ENCODE measurements at regions not wholly inside any gene's neighbourhood (a gene's known extent, or its start where the extent isn't known, plus 50 kb on each side); places are given as distances from the start of the nearest gene placed in this dataset.

GRCh38 chr4:41384992-41385391 lies 128.3 kb downstream of the UCHL1 start:
- no peaks in the 10 kb centered on the region for H3K36me3 Mint-ChIP-seq (ENCODE audit: low read depth)
- no peaks in the 10 kb centered on the region for H3K27me3 Mint-ChIP-seq
- H3K4me1 Mint-ChIP-seq: no peaks in the 10 kb centered on the region
- H3K9me3 Mint-ChIP-seq: no peaks in the 10 kb centered on the region
- POLR2A ChIA-PET: no interaction called here
- no peak overlapping the region for H3K27ac Mint-ChIP-seq
- H3K4me3 Mint-ChIP-seq: no peak overlapping the region
- CTCF ChIA-PET: no interaction called here
- DNase-seq: no peak

DNA sequence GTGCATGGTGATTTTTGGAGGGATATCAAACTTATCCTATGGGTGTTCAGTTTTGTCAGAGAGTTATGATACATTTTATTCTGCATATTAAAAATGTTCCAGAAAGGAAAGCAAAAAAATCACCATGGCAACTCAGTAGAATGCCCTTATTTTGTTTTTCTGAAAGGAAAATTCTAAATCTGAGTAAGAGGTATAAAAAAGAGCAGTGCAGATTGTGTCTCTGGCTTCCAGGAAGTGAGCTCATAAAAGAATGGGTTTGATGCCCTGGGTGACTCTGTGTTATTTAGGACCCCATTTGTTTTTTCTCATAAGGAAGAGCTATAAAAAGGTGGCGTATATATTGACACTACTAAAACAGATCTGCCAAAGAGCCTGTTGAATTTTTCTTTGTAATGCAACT lies 128.8 kb downstream of the UCHL1 start:
- ChIA-PET POLR2A (no interaction called here), CTCF (no interaction called here)
- Mint-ChIP-seq H3K9me3 (no peaks in the 10 kb centered on the region), H3K27ac (no peak overlapping the region), H3K27me3 (no peaks in the 10 kb centered on the region), H3K36me3 (ENCODE audit: low read depth) (no peaks in the 10 kb centered on the region), H3K4me3 (no peak overlapping the region), H3K4me1 (no peaks in the 10 kb centered on the region)
- no peak for DNase-seq

GRCh38 chr4:41388080-41388479 lies 131.4 kb downstream of the UCHL1 start:
- no peak overlapping the region for H3K27ac Mint-ChIP-seq
- H3K27me3 Mint-ChIP-seq: no peaks in the 10 kb centered on the region
- CTCF ChIA-PET: no interaction called here
- no peak for DNase-seq
- H3K9me3 Mint-ChIP-seq: no peaks in the 10 kb centered on the region
- POLR2A ChIA-PET: no interaction called here
- H3K4me1 Mint-ChIP-seq: no peaks in the 10 kb centered on the region
- no peaks in the 10 kb centered on the region for H3K36me3 Mint-ChIP-seq (ENCODE audit: low read depth)
- H3K4me3 Mint-ChIP-seq: no peak overlapping the region

DNA sequence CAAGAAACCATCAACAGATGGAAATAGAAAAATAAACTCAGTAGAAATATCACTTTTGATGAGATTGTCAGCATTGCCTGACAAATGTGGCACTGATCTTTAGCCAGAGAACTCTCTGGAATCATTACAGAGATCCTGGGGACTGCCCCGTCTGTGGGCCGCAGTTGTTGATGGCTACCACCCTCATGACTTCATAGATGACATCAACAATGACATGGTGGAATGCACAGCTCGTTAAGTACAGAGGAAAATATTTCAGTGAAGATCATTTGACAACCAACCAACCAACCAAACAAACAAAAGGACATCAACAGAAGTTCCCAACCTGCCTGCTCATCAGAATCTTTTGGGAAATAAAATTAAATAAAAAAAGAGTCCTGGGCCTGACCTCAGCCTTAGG lies 132.6 kb downstream of the UCHL1 start:
- H3K27ac Mint-ChIP-seq: no peak overlapping the region
- H3K36me3 Mint-ChIP-seq (ENCODE audit: low read depth): no peaks in the 10 kb centered on the region
- no peaks in the 10 kb centered on the region for H3K27me3 Mint-ChIP-seq
- no peak overlapping the region for H3K4me3 Mint-ChIP-seq
- POLR2A ChIA-PET: no interaction called here
- no peaks in the 10 kb centered on the region for H3K4me1 Mint-ChIP-seq
- DNase-seq: no peak
- CTCF ChIA-PET: no interaction called here
- H3K9me3 Mint-ChIP-seq: no peaks in the 10 kb centered on the region

GRCh38 chr4:41390661-41391060 lies 133.9 kb downstream of the UCHL1 start:
- ChIA-PET CTCF (no interaction called here), POLR2A (no interaction called here)
- no peak for DNase-seq
- H3K36me3 Mint-ChIP-seq (ENCODE audit: low read depth): no peaks in the 10 kb centered on the region
- H3K4me1 Mint-ChIP-seq: no peaks in the 10 kb centered on the region
- H3K27me3 Mint-ChIP-seq: no peaks in the 10 kb centered on the region
- no peak overlapping the region for H3K27ac Mint-ChIP-seq
- H3K4me3 Mint-ChIP-seq: no peak overlapping the region
- H3K9me3 Mint-ChIP-seq: no peaks in the 10 kb centered on the region

- ChIA-PET CTCF (no interaction called here), POLR2A (no interaction called here)
- no peak for DNase-seq
- no peak overlapping the region for H3K4me3 Mint-ChIP-seq
- no peaks in the 10 kb centered on the region for H3K4me1 Mint-ChIP-seq
- no peaks in the 10 kb centered on the region for H3K27me3 Mint-ChIP-seq
- H3K9me3 Mint-ChIP-seq: no peaks in the 10 kb centered on the region
- H3K36me3 Mint-ChIP-seq (ENCODE audit: low read depth): no peaks in the 10 kb centered on the region
- H3K27ac Mint-ChIP-seq: no peak overlapping the region
Observed at GRCh38 chr4:41391271-41391670, 134.5 kb downstream of the UCHL1 start.

- H3K4me3 Mint-ChIP-seq: no peak overlapping the region
- ChIA-PET CTCF (interaction anchor here (0.6 kb wide), 1 partner anchor 215 kb away, joined by 3 read pairs; no protein-coding TSS in a partner anchor), POLR2A (no interaction called here)
- no peak for DNase-seq
- no peaks in the 10 kb centered on the region for H3K4me1 Mint-ChIP-seq
- no peak overlapping the region for H3K27ac Mint-ChIP-seq
- H3K9me3 Mint-ChIP-seq: no peaks in the 10 kb centered on the region
- no peaks in the 10 kb centered on the region for H3K36me3 Mint-ChIP-seq (ENCODE audit: low read depth)
- no peaks in the 10 kb centered on the region for H3K27me3 Mint-ChIP-seq
Observed at GRCh38 chr4:41394481-41394894, 137.8 kb downstream of the UCHL1 start.

DNA sequence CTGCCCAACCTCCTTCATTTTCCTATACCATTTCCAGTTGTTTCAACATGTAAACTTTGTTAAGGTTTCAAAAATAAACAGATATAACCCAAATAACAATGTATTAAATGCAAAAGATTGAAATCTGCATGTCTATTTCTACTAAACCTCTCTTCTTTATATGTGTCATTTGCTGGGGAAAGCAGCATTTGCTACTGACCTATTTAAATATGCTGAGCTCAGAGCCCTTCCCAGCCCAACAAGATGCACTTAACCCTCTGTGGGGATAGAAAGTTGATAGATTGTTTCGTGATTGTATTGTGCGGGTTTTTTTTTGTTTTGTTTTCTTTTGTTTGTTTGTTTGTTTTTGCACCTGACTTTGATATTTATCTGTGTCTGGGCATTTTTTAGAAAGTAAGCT lies 139.5 kb downstream of the UCHL1 start:
- H3K36me3 Mint-ChIP-seq (ENCODE audit: low read depth): no peaks in the 10 kb centered on the region
- H3K4me3 Mint-ChIP-seq: no peak overlapping the region
- no peak for DNase-seq
- no peaks in the 10 kb centered on the region for H3K9me3 Mint-ChIP-seq
- POLR2A ChIA-PET: interaction anchor here (0.7 kb wide), 1 partner anchor 12 kb away, joined by 3 read pairs; no protein-coding TSS in a partner anchor
- CTCF ChIA-PET: no interaction called here
- H3K27ac Mint-ChIP-seq: no peak overlapping the region
- H3K27me3 Mint-ChIP-seq: no peaks in the 10 kb centered on the region
- H3K4me1 Mint-ChIP-seq: no peaks in the 10 kb centered on the region

- POLR2A ChIA-PET: no interaction called here
- Mint-ChIP-seq H3K27ac (no peak overlapping the region), H3K4me3 (no peak overlapping the region), H3K4me1 (no peaks in the 10 kb centered on the region), H3K9me3 (no peaks in the 10 kb centered on the region), H3K27me3 (no peaks in the 10 kb centered on the region), H3K36me3 (ENCODE audit: low read depth) (no peaks in the 10 kb centered on the region)
- CTCF ChIA-PET: no interaction called here
- no peak for DNase-seq
Observed at GRCh38 chr4:41396869-41397268, 140.1 kb downstream of the UCHL1 start.

DNA sequence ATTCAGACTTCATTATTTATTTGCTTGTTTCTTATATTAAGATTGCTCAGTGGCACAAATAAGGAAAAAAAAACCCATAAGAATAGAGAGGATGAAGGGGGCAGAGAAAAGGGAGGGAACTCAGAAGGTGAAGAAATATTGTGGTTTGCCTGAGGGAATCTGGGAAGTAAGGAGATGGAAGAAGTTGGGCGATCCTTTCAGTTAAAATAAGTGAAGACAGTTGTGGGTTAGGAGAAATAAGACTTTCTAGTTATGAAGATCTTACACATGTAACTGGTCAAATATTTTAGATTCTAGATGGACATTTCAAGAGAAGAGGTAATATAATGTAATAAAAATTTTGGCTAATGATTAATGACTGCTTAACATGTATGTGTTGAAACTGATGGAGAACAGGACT lies 138.7 kb upstream of the LIMCH1 start:
- Mint-ChIP-seq H3K9me3 (no peaks in the 10 kb centered on the region), H3K4me1 (no peaks in the 10 kb centered on the region), H3K4me3 (no peak overlapping the region), H3K36me3 (ENCODE audit: low read depth) (no peaks in the 10 kb centered on the region), H3K27ac (no peak overlapping the region), H3K27me3 (no peaks in the 10 kb centered on the region)
- ChIA-PET POLR2A (no interaction called here), CTCF (no interaction called here)
- no peak for DNase-seq

GRCh38 chr4:41400296-41400695 lies 137.7 kb upstream of the LIMCH1 start:
- H3K4me1 Mint-ChIP-seq: no peaks in the 10 kb centered on the region
- H3K27ac Mint-ChIP-seq: no peak overlapping the region
- H3K36me3 Mint-ChIP-seq (ENCODE audit: low read depth): no peaks in the 10 kb centered on the region
- ChIA-PET CTCF (no interaction called here), POLR2A (no interaction called here)
- H3K9me3 Mint-ChIP-seq: no peaks in the 10 kb centered on the region
- DNase-seq: no peak
- no peaks in the 10 kb centered on the region for H3K27me3 Mint-ChIP-seq
- no peak overlapping the region for H3K4me3 Mint-ChIP-seq

DNA sequence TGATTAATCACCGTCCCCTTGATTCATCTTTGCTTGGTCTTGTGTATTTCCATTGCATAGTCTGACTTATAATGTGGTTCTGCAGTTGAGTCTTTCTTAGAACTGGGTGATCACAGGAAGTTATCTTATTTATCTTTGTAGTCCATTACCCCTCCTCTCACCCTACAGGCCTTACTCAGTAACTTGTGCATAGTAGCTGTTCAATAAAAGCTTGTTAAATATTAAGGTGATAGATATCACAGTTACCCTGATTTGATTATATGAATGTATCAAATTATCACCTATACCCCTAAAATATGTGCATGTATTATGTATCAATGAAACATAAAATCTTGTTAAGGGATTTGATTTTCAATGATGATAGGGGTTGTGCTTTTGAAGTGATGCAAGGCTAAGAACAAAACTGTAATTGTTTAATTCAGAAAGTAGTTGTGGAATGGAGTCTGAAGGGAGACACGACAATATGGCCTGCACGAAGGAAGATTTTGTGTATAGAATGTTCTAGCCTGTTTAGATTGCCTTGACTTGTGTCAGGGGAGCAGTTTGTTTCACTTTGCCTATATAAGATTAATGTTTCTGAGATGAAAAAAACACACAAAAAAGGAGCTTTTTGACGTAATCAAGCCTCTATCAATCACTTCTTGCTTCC lies 132.4 kb upstream of the LIMCH1 start:
- Mint-ChIP-seq H3K27ac (no peak overlapping the region), H3K4me3 (no peak overlapping the region), H3K27me3 (peaks cover under 1% of the 10 kb centered on the region), H3K4me1 (no peaks in the 10 kb centered on the region), H3K9me3 (no peaks in the 10 kb centered on the region), H3K36me3 (ENCODE audit: low read depth) (no peaks in the 10 kb centered on the region)
- POLR2A ChIA-PET: no interaction called here
- CTCF ChIA-PET: no interaction called here
- DNase-seq: no peak

DNA sequence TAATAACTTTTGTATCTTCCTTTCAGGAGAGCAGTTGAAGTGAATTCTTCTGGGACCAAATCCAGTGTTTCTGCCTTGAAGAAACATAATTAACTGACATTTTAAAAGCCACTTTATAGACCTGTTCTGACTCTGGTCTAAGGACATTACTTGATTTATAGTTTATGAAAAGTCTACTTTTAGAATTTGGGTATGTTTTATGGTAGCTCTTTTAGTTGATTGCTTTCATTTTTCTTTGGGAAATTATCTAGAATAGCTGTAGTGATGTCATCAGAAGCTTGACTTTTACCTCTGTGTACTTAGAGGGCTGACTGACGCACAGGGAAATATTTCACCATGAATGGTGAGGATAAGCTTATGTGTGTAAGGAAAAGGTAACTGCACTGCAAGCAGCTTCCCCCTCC lies 131.8 kb upstream of the LIMCH1 start:
- no peak for DNase-seq
- no peaks in the 10 kb centered on the region for H3K4me1 Mint-ChIP-seq
- POLR2A ChIA-PET: no interaction called here

DNA sequence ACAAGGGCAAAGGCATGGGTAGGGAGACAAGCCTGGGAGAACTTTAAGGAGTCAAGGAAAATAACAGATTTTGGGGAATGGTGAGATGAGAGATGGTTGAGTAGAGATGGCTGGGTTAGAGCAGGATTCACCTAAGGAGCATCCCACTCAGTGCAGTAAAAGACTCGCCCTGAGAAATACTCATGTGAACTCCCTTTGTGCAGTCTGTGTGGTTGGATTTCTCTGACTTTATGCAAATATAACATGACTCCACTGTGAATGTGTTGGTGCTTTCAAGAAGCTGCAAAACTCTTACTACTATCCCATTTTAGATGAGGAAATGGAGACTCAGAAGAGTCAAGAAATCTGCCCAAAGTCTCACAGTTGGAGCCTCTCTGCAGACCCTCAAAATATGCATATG lies 129.8 kb upstream of the LIMCH1 start:
- Mint-ChIP-seq H3K36me3 (ENCODE audit: low read depth) (no peaks in the 10 kb centered on the region), H3K27ac (no peak overlapping the region), H3K4me1 (no peaks in the 10 kb centered on the region), H3K4me3 (no peak overlapping the region), H3K27me3 (peaks cover 2% of the 10 kb centered on the region), H3K9me3 (no peaks in the 10 kb centered on the region)
- CTCF ChIA-PET: no interaction called here
- no peak for DNase-seq
- POLR2A ChIA-PET: no interaction called here

More for the DNA sequence above, 131.8 kb upstream of the LIMCH1 start:
- Mint-ChIP-seq H3K9me3 (no peaks in the 10 kb centered on the region), H3K27ac (no peak overlapping the region), H3K36me3 (ENCODE audit: low read depth) (no peaks in the 10 kb centered on the region), H3K27me3 (peaks cover 2% of the 10 kb centered on the region), H3K4me3 (no peak overlapping the region)
- CTCF ChIA-PET: no interaction called here
